Glomerular visceral epithelial cell (primary cell): ENCODE measurements at regions not wholly inside any gene's neighbourhood (a gene's known extent, or its start where the extent isn't known, plus 50 kb on each side); places are given as distances from the start of the nearest gene placed in this dataset.

Experiments used
- DNase-seq: peaks from one replicate; pipeline ENCODE4 v3.0.0-alpha.2; 2016; ENCODE audit errors: extremely low spot score

DNA sequence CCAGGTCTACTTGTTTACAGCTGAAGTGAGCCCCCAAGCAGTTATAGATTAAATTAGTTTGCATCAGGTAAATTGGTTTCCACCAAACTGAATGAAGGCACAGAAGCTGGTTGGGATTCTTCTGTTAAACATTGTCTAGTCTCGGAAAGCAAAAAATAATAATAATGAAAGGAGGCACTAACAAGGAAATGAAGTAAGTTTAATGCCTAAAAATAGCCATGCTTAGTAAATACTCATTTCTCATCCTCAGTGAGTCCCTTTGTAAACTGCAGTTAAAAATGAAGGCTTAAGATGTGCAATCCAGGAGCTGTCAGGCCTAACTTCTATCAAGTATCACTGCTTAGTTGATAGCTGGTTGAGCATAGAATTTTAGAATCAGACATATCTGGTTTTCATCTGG, 113.5 kb downstream of the BTG1 start:
- no peak for DNase-seq

DNA sequence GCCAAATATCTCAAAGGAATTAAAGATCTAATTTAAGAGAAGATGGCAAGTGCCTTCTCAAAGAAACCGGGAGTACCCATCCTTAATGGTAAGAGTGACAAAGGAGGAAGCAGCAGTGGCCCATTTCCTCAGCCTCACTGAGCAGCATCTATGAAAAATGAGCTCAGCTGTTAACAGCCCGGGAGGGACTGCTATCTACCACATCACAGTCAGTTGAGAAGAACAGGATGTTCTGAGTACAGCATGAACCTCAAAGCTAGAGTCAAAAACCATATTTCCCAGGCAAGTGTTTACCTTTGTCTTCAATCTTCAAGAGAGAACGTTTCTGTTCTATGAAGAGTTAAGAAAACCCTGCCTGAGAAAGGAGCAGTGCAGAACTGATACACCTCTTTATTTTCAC, 115.0 kb downstream of the BTG1 start:
- no peak for DNase-seq

DNA sequence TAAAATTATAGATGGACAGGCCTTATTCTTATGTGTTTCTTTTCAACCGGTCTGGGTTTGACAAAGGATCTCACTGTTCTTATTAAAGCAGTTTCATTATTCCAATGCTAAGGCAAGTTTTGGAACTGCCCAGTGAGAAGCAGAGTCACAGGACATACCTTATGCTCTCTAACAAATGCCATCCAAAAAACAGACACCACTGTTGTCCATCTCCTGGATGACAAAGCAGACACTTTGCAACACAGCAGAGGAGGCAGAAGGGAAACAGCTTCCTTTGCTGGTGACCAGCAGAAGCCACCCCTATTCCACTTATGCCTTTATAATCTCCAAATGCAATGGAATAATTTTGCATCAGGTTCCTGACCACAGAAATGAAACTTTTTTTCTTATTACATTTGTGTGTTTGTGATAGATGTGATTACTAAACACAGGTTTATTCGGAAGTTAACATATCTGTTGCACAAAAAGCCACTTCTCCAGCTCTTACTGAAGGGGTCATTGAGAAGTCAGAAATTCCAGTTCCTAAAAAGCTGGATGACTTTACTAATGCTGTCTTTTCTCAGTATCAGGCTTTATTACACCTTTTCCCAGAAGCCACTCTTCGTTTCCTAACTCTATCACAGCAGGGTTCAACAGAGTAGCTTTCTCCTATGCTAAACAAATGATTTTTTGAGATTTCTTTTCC, 115.6 kb downstream of the BTG1 start:
- no peak for DNase-seq

DNA sequence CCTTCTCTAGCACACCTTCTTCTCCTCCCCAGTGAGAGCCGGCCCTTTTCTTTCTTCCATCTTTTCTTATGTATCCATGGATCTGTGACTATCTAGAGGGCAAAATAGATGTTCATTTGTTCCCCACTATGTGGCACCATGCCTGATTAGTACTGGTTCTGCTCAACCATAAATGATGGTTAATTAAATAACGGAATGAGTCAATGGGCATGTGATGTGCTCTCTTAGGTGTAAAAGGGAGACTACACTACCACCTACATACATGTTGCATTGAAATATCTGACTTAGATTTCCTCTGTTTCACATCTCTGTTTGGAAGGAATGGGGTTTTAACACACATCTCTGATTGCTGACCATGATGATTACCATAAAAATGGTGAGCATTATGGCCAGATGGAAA, 116.5 kb downstream of the BTG1 start:
- DNase-seq, result no peak

DNA sequence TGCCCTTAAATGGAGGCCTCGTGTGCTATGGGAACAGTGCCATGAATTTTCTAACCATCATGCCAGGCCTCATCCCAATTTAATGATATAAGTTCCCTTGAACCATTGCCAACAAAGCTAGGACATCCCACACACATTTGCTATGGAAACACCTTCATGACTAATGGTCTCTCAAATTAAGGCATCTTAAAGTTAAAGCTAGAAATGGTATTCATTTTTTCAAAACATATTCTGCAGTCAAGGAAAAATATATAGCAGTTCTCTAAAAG, 117.3 kb downstream of the BTG1 start:
- no peak for DNase-seq

DNA sequence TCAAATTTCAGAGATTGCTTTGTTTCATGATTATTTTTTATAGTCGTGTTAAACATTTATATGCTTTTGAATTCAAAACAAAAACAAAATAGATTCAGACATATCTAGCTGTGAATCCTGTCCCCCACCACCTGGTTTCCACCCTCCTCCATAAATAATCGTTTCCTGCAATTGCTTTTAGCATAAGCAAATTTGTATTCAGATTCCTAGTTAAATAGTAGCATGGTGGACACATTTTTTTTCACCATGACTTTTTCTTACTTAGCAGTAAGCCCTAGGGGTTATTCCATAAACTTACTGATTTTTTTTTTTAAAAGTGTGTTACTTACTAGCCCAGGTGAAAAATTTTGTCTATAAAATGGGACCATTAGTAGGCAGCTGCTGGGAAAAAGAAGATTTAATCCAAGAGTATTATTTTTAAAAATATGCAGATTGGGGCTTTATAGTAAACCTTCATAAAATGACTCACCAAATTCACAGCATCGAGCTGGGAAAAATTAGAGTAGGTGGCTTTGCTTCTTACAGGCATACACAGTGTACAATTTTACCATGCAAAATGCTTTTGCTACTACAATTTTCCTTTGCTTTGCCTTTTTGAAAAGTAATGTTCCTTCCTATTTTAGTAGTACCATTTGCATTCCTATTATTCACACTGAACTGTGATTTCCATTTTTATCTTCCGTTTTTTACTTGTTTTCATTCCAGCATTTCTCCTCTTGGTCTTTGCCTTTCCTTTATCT, 117.8 kb downstream of the BTG1 start:
- no peak for DNase-seq

DNA sequence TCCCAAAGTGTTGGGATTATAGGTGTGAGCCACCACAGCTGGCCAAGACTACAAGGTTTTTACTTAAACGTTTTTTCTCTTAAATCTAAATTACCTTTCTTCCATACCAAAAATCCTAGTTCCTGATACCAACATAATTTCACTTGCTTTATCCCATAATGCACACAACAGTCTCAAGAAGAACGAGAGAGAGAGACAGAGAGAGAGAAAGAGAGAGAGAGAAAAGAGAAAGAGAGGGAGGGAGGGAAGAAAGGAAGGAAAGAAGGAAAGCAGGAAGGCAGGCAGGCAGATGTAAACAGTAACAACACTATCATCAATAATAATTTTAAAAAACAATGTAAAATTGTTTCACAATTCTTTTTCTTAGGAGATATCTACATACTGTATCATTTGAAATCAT, 118.4 kb downstream of the BTG1 start:
- no peak for DNase-seq

DNA sequence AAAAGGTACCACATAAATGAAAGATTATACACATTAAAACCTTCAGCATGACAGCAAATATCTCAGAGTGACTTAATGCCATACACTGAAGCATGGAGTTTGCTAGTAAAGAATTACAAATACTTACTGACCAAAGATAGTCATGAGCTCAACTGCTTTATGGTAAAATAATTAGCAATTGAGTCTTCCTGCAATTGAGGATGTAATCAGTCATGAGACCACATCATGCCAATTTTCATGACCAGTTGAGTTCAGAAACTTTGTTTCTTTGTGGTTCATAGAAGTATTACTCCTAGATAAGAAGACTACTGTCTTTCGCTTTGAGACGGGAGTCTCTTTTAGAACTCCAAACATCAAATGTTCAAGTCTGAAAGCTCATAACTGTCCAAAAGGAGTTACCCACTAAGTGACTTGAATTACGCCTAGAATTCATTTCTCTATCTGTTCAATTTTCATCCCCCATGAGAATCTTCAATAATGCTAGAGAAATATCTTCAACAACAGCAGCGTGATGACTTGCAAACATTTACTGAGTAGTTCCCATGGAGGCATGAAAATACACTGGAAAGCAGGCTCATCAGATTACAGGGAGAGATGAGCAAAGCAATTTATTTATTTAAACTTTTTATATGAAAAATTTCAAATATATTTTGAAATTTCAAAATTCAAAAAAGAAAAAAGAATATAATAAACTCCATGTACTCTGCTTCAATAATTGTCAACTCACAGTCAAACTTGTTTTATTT, 120.0 kb downstream of the BTG1 start:
- no peak for DNase-seq

DNA sequence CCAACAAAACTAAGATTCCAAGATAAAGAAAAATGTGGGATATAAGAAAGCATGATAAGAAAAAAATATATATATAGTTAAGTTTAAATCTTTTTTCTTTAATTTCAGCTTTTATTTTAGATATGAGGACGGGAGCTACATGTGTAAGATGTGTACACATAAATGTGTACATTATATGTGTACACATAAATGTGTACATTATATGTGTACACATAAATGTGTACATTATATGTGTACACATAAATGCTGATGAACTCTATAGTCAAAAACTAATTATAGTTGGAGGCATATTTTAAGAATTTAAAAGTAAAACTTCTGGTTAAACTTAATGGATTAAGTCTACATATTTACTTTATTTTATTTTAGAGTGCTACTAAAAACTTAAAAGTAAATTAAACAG, 123.6 kb downstream of the BTG1 start:
- no peak for DNase-seq

DNA sequence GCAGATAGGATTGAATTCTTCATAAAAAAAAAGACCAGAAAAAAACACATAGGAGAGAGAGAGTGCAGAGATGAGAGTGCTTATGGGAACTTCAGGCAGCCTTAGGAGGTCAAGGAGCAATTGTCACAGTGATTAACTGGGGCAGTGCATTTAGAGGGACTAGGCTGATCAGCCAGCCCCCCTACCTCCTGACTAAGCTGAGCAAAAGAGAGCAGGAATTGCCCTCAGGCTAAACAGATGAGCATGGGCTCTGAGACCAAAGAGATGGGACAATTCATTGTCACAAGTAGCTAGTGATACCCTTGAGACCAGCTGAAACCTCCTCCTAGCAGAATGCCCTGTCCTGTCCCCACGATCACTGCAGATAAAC, 124.0 kb downstream of the BTG1 start:
- DNase-seq, result no peak

DNA sequence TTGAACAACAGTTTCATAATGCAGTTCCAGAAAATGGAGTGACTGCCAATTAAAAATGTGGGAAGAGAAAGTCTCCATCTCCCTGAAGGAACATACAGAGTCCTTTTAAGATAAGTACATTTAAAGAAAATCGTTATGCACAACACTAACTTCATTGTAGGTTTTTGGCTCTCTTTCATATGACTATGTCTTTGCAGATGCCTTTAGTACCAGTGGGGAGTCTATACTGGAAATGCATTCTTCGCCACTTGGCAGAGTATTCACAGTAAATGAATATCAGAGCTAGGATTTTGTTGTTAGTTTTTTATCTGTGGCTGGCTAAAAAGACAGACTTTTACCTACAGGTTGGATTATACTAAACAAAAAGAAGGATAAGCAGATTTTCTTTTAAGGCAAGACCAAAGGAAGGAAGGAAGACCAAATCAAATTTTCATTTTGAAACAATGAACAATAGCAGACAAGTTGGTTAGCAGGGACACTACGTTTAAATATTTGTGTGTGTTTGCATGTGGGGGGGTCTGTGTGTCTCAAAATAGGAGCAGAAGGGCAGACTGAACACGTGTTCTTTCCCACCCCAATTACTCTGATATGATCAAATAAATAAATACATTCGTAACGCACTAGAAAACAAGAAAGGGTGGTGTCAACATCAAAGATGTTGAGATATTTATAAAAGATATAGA, 124.5 kb downstream of the BTG1 start:
- DNase-seq, result no peak

DNA sequence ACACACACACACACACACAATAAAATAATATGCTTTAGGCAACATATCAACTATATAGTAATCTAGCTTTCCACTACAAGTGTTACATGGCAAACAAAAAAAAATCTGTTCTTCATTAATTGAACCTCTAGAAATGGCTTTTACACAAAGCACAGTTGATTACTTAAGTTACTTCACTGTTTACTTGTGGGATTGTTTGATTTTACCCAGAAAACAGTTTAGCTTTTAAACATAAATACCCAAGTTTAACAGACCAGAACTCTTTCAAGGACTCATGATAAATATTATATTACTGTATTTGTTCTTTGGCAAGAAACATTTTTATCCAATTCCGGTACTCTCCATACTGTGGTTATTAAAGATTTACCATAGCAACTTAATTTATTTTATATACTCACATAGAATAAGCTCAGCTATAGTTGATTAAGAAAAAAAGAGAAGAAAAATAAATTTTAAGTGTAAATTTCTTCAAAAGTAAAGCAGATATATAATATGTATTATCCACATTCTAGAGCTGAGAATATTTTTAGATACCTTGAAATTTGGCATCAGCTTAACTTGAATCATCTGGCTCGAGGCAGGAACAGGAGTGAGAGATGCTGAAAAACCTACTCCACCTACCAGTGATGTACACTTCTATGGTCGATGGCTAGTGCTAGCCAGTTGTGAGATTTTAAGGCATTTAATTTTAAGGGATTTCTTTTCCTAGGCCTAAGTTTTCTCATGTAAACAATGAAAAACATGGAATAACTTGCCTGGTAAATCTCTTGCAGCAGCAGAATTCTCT, 126.0 kb downstream of the BTG1 start:
- no peak for DNase-seq

DNA sequence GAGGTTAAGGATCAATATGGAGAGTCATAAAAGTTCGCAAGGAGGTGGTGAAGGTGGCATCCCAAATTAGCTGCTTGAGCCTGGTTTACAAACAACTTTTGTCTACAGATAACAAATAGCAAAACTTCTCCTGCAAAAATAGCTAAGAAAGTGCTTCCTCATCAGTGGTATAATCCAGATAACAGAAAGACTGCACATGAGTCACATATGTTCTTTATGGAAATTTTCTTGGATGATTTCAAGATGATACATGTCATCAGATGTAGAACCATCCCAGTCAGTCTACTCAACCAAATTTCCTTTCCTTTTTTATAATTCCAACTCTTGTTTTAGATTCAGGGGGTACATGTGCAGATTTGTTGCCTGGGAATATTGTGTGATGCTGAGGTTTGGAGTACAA, 133.0 kb downstream of the BTG1 start:
- DNase-seq, result no peak

DNA sequence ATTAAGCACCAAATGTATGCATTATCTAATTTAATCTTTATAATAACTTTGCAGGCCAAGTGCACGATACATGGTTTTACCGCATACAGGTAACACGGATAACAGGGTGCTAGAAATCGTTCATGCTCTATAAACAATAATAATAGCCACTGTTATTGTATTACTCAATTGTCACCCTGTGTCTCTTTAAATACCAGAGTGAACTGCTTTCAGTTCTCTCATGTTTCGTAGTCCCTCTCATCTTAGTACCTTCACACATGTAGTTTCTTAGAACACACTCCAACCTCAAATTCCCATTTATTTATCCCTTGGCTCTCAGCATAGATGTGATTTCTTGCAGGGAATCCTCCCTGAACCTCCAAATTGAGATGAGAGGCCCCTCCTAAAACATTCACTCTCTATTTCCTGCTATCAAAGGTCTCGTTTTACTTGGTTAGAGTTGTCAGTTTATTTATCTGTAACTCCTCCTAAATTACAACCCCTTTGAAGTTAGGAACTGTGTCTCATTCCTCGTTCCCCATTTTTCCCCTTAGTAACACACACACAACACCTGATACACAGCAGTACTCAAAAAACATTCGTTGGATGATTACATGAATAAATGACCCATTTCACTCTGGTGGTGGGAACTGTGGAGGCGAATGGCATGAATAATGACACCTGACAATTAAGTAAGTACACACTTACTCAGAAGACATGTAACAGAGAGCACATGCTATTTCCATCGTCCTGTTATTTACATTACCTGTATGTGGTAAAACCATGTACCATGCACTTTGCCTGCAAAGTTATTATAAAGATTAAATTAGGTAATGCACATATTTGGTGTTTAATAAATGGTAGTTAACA, 134.6 kb downstream of the BTG1 start:
- DNase-seq, result no peak

DNA sequence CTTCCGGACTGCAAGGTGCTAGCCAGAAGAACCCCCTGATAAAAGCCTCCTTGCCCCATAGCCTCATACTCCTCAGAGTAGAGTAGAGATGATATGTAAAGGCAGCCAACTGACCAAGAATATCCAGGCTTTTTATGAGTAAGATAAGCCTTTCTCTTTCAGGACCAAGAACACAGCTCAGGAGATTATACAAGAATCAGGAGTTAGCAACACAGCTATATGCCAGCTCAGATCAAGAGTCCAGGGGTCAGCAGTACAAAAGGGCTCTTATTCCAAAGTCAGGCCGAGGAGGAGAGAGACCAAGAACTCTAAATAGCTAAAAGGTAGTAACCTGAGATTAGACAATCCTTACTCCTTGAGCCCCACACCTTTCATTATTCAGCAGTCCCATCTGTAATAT, 135.3 kb downstream of the BTG1 start:
- DNase-seq, result no peak

DNA sequence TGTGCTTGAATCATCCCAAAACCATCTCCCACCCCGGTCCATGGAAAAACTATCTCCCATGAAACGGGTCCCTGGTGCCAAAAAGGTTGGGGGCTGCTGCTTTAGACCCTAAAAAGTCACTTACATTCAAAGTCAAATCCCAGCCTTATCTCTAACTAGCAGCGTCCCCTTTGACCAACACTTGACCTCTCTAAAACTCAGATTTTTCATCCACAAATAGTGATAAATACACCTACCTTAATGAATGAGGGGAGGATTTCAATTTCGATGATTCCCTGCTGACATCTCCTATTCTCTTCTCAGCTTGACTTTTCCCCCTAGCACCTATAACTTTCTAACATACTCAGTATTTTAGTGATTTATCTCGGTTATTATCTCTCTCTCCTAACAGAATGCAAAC, 137.3 kb downstream of the BTG1 start:
- no peak for DNase-seq

DNA sequence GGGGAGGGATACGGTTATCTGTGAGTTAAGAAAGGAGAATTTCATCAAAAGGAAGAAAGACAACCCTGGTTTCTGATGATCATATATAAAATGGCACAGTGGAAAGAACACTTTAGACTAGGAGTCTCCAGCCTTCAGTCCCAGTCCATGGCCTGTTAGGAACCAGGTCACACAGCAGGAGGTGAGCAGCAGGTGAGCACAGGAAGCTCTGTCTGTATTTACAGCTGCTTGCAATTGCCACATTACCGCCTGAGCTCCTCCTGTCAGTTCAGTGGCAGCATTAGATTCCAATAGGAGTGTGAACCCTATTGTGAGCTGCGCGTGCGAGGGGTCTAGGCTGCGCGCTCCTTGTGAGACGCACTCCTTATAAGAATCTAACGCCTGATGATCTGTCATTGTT, 137.9 kb downstream of the BTG1 start:
- DNase-seq, result no peak

DNA sequence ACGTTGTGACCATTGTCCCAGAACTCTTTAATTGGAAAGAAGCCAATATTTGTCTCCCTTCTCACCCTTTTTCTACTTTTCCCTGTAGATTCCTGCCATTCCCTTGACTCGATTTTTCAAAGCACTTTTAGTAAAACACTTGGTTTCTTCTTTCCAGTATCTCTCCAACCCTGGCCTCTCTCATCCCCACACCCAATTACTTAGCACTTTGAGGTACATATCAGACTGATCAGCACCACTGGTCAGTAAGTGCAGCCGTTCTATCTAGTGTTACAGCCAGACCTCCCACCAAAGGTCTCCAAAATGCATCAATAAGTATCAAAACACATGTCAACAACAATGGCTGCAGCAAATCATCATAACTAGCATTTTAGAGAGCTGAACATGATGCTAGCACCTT, 141.9 kb downstream of the BTG1 start:
- no peak for DNase-seq

DNA sequence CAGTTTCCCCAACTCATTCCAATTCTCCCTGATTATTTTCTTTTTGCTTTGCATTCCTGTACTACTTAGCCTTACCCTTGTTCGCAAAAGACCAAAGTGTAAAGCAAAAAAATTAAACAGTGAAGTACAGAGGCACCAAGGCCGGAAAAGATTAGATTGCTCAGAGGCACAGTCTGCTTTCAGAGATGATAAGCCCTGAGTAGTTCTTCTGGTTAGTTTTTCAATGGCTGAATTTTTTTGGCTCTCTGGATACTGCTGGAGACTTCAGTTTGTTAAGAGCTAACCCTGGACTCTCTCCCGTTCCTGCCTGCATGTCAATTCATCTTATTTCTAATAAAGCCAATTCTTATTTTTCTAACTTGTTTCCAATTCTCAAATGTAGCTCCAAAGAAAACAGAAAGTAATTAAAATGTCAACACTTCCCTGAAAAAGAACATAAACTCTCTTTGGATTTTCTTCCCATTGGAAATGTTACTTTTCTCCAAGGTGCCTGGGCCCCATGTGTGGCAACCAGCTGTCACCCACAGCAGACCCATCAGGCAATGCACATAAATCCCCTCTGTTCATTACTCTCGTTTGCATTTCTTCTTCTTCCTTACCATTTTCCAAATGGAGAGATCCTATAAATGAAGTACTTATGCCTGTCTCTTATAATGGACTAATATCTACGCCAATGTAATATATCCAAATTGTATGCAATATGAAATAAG, 142.8 kb downstream of the BTG1 start:
- DNase-seq, result no peak

DNA sequence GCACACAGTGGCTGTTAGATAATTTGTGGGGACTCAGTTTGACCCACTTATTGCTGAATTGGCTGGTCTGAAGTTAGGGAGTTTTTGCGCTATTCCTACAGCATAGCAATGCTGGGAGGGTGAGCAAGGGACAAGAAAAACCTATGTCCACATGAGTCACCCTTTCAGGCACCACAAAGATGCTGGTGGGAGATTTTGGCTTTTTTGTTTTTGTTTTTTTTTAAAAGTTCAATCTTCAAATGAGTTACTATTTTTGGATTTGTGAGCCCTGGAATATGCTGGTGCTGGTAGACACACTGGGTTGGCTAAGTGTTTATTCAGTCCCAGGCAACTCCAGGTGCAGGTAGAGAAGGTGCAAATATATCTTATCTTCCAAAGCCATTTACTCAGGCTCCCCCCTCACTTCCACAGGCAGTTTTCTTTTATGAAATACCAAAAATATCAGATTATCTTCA, 143.4 kb downstream of the BTG1 start:
- no peak for DNase-seq
